OCI-LY1 (cell line): ENCODE measurements at regions not wholly inside any gene's neighbourhood (a gene's known extent, or its start where the extent isn't known, plus 50 kb on each side); places are given as distances from the start of the nearest gene placed in this dataset.

Experiments
- EZH2 ChIP-seq: fragments of 200-600 bp; sonication (generic), shearing (Covaris generic); IDR thresholded peaks from 2 replicates; pipeline ENCODE4 v1.8.0; 2017; ENCODE audit warnings: borderline replicate concordance, mixed run types, mild to moderate bottlenecking, antibody characterized with exemption, low read length, moderate library complexity, mixed read lengths
- TF ChIP-seq, protein P1 (sequence below): fragments of 200-600 bp; sonication (generic), shearing (Covaris generic); IDR thresholded peaks from 2 replicates; pipeline ENCODE4 v1.5.1; 2017; ENCODE audit warnings: mild to moderate bottlenecking, antibody characterized with exemption, low read length, moderate library complexity, mixed read lengths

DNA sequence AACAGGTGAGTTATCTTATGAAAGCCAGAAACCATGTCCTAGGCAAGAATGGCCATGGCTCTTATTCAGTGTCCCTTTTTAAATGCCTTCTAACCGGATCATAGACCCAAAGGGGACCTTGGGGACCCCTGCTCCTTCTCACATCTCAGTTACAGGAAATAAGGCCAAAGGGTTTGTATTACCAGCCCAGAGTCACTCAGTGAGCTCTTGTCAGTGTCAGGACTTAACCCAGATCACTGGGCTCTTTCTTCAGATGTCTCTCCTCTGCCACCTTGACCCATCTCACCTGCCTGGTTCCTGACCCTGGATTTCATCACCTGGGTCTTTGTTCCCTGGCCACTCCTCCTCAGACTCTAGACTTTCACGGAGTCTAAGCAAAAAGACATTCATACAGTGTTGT, 556.7 kb downstream of the CMPK2 start:
- TF ChIP-seq, protein P1, sequence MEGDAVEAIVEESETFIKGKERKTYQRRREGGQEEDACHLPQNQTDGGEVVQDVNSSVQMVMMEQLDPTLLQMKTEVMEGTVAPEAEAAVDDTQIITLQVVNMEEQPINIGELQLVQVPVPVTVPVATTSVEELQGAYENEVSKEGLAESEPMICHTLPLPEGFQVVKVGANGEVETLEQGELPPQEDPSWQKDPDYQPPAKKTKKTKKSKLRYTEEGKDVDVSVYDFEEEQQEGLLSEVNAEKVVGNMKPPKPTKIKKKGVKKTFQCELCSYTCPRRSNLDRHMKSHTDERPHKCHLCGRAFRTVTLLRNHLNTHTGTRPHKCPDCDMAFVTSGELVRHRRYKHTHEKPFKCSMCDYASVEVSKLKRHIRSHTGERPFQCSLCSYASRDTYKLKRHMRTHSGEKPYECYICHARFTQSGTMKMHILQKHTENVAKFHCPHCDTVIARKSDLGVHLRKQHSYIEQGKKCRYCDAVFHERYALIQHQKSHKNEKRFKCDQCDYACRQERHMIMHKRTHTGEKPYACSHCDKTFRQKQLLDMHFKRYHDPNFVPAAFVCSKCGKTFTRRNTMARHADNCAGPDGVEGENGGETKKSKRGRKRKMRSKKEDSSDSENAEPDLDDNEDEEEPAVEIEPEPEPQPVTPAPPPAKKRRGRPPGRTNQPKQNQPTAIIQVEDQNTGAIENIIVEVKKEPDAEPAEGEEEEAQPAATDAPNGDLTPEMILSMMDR: no peak
- no peak for TF ChIP-seq EZH2
